IPS-20b (cell line): ENCODE measurements at regions not wholly inside any gene's neighbourhood (a gene's known extent, or its start where the extent isn't known, plus 50 kb on each side); places are given as distances from the start of the nearest gene placed in this dataset.

Experiments used
- H3K27ac ChIP-seq: one replicate; pipeline ENCODE4 v1.5.1; 2013; ENCODE audit warnings: low read length
- H3K27me3 ChIP-seq: 2 replicates; pipeline ENCODE4 v1.6.1; 2013; ENCODE audit warnings: mild to moderate bottlenecking, low read length, inconsistent platforms; ENCODE audit not compliant: insufficient read depth
- H3K36me3 ChIP-seq: 2 replicates; pipeline ENCODE4 v1.6.1; 2013; ENCODE audit warnings: low read depth, mild to moderate bottlenecking, inconsistent platforms, low read length, moderate library complexity; ENCODE audit not compliant: insufficient read depth
- H3K4me1 ChIP-seq: 2 replicates; pipeline ENCODE4 v1.6.1; 2013; ENCODE audit warnings: mild to moderate bottlenecking, control low read depth, inconsistent platforms, low read length, moderate library complexity; ENCODE audit not compliant: insufficient read depth
- H3K4me3 ChIP-seq: 2 replicates; pipeline ENCODE4 v1.5.1; 2013; ENCODE audit warnings: mild to moderate bottlenecking, low read length, inconsistent platforms
- H3K9ac ChIP-seq: 2 replicates; pipeline ENCODE4 v1.6.1; 2013; ENCODE audit warnings: low read depth, mild to moderate bottlenecking, inconsistent platforms, low read length, moderate library complexity
- H3K9me3 ChIP-seq: 2 replicates; pipeline ENCODE4 v1.6.1; 2013; ENCODE audit warnings: mild to moderate bottlenecking, low read depth, low read length, inconsistent platforms; ENCODE audit not compliant: insufficient read depth

- Histone ChIP-seq H3K4me1 (no peaks in the 10 kb centered on the region), H3K36me3 (no peaks in the 10 kb centered on the region), H3K4me3 (no peak overlapping the region), H3K9ac (no peak overlapping the region), H3K27ac (no peak overlapping the region), H3K9me3 (no peaks in the 10 kb centered on the region), H3K27me3 (no peaks in the 10 kb centered on the region)
These were observed 349.6 kb downstream of the RPS4Y2 start for GRCh38 chrY:21105529-21105928.

- no peak overlapping the region for H3K4me3 ChIP-seq
- no peaks in the 10 kb centered on the region for H3K4me1 ChIP-seq
- H3K9me3 ChIP-seq, result no peaks in the 10 kb centered on the region
- no peak overlapping the region for H3K9ac ChIP-seq
- H3K27me3 ChIP-seq, result no peaks in the 10 kb centered on the region
- H3K27ac ChIP-seq, result no peak overlapping the region
- H3K36me3 ChIP-seq, result no peaks in the 10 kb centered on the region
These were observed 355.4 kb downstream of the RPS4Y2 start for GRCh38 chrY:21111313-21111712.

- no peak overlapping the region for H3K9ac ChIP-seq
- no peak overlapping the region for H3K4me3 ChIP-seq
- no peaks in the 10 kb centered on the region for H3K27me3 ChIP-seq
- no peaks in the 10 kb centered on the region for H3K9me3 ChIP-seq
- H3K27ac ChIP-seq, result no peak overlapping the region
- no peaks in the 10 kb centered on the region for H3K36me3 ChIP-seq
- no peaks in the 10 kb centered on the region for H3K4me1 ChIP-seq
These were observed 365.2 kb downstream of the RPS4Y2 start for GRCh38 chrY:21121065-21121464.

GRCh38 chrY:21135591-21135990 is 375.5 kb upstream of the RBMY1B start:
- Histone ChIP-seq H3K9ac (no peak overlapping the region), H3K4me1 (no peaks in the 10 kb centered on the region), H3K36me3 (no peaks in the 10 kb centered on the region), H3K27ac (no peak overlapping the region), H3K27me3 (no peaks in the 10 kb centered on the region), H3K4me3 (no peak overlapping the region), H3K9me3 (no peaks in the 10 kb centered on the region)

- H3K9ac ChIP-seq, result no peak overlapping the region
- no peaks in the 10 kb centered on the region for H3K9me3 ChIP-seq
- no peaks in the 10 kb centered on the region for H3K4me1 ChIP-seq
These were observed 372.9 kb upstream of the RBMY1B start for GRCh38 chrY:21138056-21138758.

GRCh38 chrY:21146331-21146730 is 364.8 kb upstream of the RBMY1B start:
- no peaks in the 10 kb centered on the region for H3K27me3 ChIP-seq
- H3K36me3 ChIP-seq, result no peaks in the 10 kb centered on the region
- no peak overlapping the region for H3K4me3 ChIP-seq
- H3K9ac ChIP-seq, result no peak overlapping the region
- H3K4me1 ChIP-seq, result no peaks in the 10 kb centered on the region
- no peak overlapping the region for H3K27ac ChIP-seq
- peaks cover under 1% of the 10 kb centered on the region; the same call in 1 of the 2 replicates for H3K9me3 ChIP-seq

More at GRCh38 chrY:21138056-21138758, 372.9 kb upstream of the RBMY1B start:
- Histone ChIP-seq H3K27me3 (no peaks in the 10 kb centered on the region), H3K27ac (no peak overlapping the region), H3K36me3 (no peaks in the 10 kb centered on the region), H3K4me3 (no peak overlapping the region)

GRCh38 chrY:21149971-21150370 is 361.2 kb upstream of the RBMY1B start:
- no peak overlapping the region for H3K9ac ChIP-seq
- H3K4me3 ChIP-seq, result no peak overlapping the region
- no peaks in the 10 kb centered on the region for H3K4me1 ChIP-seq
- H3K36me3 ChIP-seq, result no peaks in the 10 kb centered on the region
- H3K9me3 ChIP-seq, result peaks cover 7% of the 10 kb centered on the region
- no peaks in the 10 kb centered on the region for H3K27me3 ChIP-seq
- H3K27ac ChIP-seq, result no peak overlapping the region

- H3K9ac ChIP-seq, result no peak overlapping the region
- no peaks in the 10 kb centered on the region for H3K36me3 ChIP-seq
- H3K27me3 ChIP-seq, result no peaks in the 10 kb centered on the region
- H3K4me1 ChIP-seq, result no peaks in the 10 kb centered on the region
- H3K27ac ChIP-seq, result no peak overlapping the region
- peaks cover 13% of the 10 kb centered on the region for H3K9me3 ChIP-seq
- H3K4me3 ChIP-seq, result no peak overlapping the region
These were observed 341.3 kb upstream of the RBMY1B start for GRCh38 chrY:21169821-21170220.

GRCh38 chrY:21174697-21175463 is 336.3 kb upstream of the RBMY1B start:
- Histone ChIP-seq H3K27me3 (no peaks in the 10 kb centered on the region), H3K4me3 (no peak overlapping the region), H3K4me1 (no peaks in the 10 kb centered on the region), H3K36me3 (no peaks in the 10 kb centered on the region), H3K9ac (no peak overlapping the region), H3K9me3 (peaks cover 13% of the 10 kb centered on the region), H3K27ac (no peak overlapping the region)

GRCh38 chrY:21175505-21175904 is 335.6 kb upstream of the RBMY1B start:
- Histone ChIP-seq H3K9ac (no peak overlapping the region), H3K4me1 (no peaks in the 10 kb centered on the region), H3K27ac (no peak overlapping the region), H3K27me3 (no peaks in the 10 kb centered on the region), H3K36me3 (no peaks in the 10 kb centered on the region), H3K9me3 (peaks cover 13% of the 10 kb centered on the region), H3K4me3 (no peak overlapping the region)

- no peak overlapping the region for H3K4me3 ChIP-seq
- no peak overlapping the region for H3K27ac ChIP-seq
- no peaks in the 10 kb centered on the region for H3K36me3 ChIP-seq
These were observed 333.8 kb upstream of the RBMY1B start for GRCh38 chrY:21177306-21177800.

GRCh38 chrY:21178281-21178680 is 332.9 kb upstream of the RBMY1B start:
- Histone ChIP-seq H3K4me1 (no peaks in the 10 kb centered on the region; the same call in 1 of the 2 replicates), H3K9me3 (no peaks in the 10 kb centered on the region), H3K27me3 (no peaks in the 10 kb centered on the region), H3K27ac (no peak overlapping the region), H3K9ac (no peak overlapping the region), H3K36me3 (no peaks in the 10 kb centered on the region), H3K4me3 (no peak overlapping the region)

More at GRCh38 chrY:21177306-21177800, 333.8 kb upstream of the RBMY1B start:
- Histone ChIP-seq H3K27me3 (no peaks in the 10 kb centered on the region), H3K4me1 (no peaks in the 10 kb centered on the region; the same call in 1 of the 2 replicates), H3K9ac (no peak overlapping the region), H3K9me3 (peaks cover 7% of the 10 kb centered on the region; the same call in 1 of the 2 replicates)
